ENCODE measurements at regions not wholly inside any gene's neighbourhood (a gene's known extent, or its start where the extent isn't known, plus 50 kb on each side); places are given as distances from the start of the nearest gene placed in this dataset.

- FAIRE-seq: no peak
- CTCF ChIA-PET (ENCODE audit: low intra/inter-chr PET ratio): no interaction called here
- POLR2A ChIA-PET: no interaction called here
Measured at GRCh38 chr13:89943139-89943538, 1404.3 kb upstream of the MIR17HG start.

GRCh38 chr13:89950225-89950624 is 1397.3 kb upstream of the MIR17HG start:
- Histone ChIP-seq H3K9ac (ENCODE audit: insufficient read depth in 1 of 2, low read depth in 2 of 2, low read length in 2 of 2) (no peak overlapping the region), H3K4me1 (replicated peaks in 1 of 2; ENCODE audit: control insufficient read depth in 2 of 2, insufficient read depth in 2 of 2, low read length in 2 of 2) (no peaks in the 10 kb centered on the region), H3K9me3 (replicated peaks; ENCODE audit: control insufficient read depth, insufficient read depth, low read depth, low read length) (no peaks in the 10 kb centered on the region; the same call in 1 of the 2 replicates), H2AFZ (ENCODE audit: low read depth, low read length) (no peak overlapping the region), H3K4me3 (no peak overlapping the region), H4K20me1 (replicated peaks; ENCODE audit: control insufficient read depth, insufficient read depth, low read length) (no peaks in the 10 kb centered on the region), H3K36me3 (ENCODE audit: control insufficient read depth, insufficient read depth, low read length) (no peaks in the 10 kb centered on the region), H3K79me2 (ENCODE audit: control insufficient read depth, insufficient read depth, low read length) (no peaks in the 10 kb centered on the region), H3K4me2 (ENCODE audit: insufficient read depth, low read length) (no peak overlapping the region), H3K27me3 (ENCODE audit: control insufficient read depth in 2 of 2, insufficient read depth in 2 of 2, low read length in 2 of 2) (no peaks in the 10 kb centered on the region), H3K9me1 (ENCODE audit: control insufficient read depth, insufficient read depth, low read length) (no peaks in the 10 kb centered on the region), H3K27ac (ENCODE audit: extremely low read depth, low read depth, low read length) (no peak overlapping the region)
- ChIA-PET POLR2A (interaction anchor here (1.0 kb wide), 1 partner anchor 10 kb away, joined by 3 read pairs; no protein-coding TSS in a partner anchor), CTCF (ENCODE audit: low intra/inter-chr PET ratio) (interaction anchor here (0.6 kb wide), 1 partner anchor 1239 kb away, joined by 3 read pairs; no protein-coding TSS in a partner anchor)
- intact Hi-C loops (cut with micrococcal nuclease) (no loop called here), in situ Hi-C loops (cut with MboI) (no loop called here)
- BruUV-seq (replicated peaks): no TSS peak
- ATAC-seq (no peak), FAIRE-seq (no peak), DNase-seq (ENCODE audit: extremely low read depth in 1 of 4, low spot score in 3 of 4) (no peak)
- TF ChIP-seq ZNF24 (IDR thresholded peaks at IDR 0.05) (no peak), SIX5 (IDR thresholded peaks at IDR 0.05; ENCODE audit: borderline replicate concordance in 1 of 2, insufficient read depth in 1 of 2, low read depth in 1 of 2, low read length in 2 of 2) (no peak), CREB3 (tag; conservative IDR thresholded peaks at IDR 0.05; ENCODE audit: low read depth) (no peak), ZKSCAN1 (IDR thresholded peaks at IDR 0.05; ENCODE audit: low read depth, low read length) (no peak), JUND (IDR thresholded peaks at IDR 0.05; ENCODE audit: borderline replicate concordance, low read depth, low read length) (no peak), JUND (tag; IDR thresholded peaks at IDR 0.05; ENCODE audit: borderline replicate concordance, low read depth, low read length) (no peak), ZNF311 (CRISPR knock-in tag; IDR thresholded peaks at IDR 0.05) (no peak), FUS (optimal IDR thresholded peaks at IDR 0.05; ENCODE audit: low read depth, low read length) (no peak), NFE2L1 (tag; IDR thresholded peaks at IDR 0.05; ENCODE audit: borderline replicate concordance, low read depth) (0 out of 2 replicates have a peak, but pooled peaks have one; percentile 7), L3MBTL2 (IDR thresholded peaks at IDR 0.05) (no peak)
- TF ChIP-seq, protein P1, sequence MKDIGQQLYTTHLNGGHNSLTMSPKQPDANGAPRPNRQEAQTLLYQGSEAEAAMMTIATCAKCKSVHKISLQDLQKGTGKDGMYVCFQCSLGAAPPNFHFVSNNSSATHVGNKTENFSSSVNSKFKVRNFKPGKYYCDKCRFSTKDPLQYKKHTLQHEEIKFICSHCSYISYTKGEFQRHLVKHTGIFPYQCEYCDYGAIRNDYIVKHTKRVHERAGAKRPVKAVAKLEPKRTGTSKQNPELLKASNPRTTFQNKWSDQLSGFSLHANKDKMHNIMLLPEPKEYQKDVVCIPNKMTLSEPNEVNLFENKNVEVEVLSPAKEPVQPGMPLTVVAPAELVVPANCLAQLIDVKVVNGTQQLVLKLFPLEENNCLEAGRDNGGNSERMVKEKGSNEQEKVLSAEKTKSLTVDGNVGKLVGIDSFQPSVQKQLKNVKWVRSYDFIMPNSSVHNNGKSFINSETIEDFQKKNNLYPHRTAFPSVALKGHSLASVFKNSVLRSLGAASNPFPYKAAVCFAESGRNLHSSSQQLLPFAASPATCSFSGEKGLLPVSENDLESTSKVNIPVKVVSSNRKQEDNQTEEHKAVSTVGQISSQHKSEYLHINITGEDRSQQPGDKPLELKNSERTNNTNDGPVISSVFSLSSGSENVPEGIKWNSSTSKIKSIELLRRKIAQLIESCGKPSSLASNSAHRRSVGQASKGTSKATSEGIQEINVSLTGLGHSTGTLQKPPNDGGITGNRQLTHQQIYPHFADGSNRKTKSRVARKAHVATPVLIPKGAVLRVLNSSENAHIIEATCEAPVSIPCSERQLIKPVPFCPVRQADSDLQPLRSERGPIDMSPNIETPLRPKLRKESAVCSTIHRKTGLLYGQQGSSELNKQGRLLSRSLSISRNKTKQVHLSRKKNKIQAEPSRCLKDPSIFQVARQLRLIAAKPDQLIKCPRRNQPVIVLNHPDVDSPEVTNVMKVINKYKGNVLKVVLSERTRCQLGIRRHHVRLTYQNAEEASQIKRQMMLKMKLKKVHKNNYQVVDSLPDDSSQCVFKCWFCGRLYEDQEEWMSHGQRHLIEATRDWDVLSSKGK (CRISPR knock-in tag; IDR thresholded peaks at IDR 0.05): 0 out of 2 replicates have a peak, but pooled peaks have one; percentile 15

More at GRCh38 chr13:89943139-89943538, 1404.3 kb upstream of the MIR17HG start:
- Histone ChIP-seq H3K79me2 (ENCODE audit: control insufficient read depth, insufficient read depth, low read length) (no peaks in the 10 kb centered on the region), H2AFZ (ENCODE audit: low read depth, low read length) (no peak overlapping the region), H3K9ac (ENCODE audit: insufficient read depth in 1 of 2, low read depth in 2 of 2, low read length in 2 of 2) (no peak overlapping the region), H3K9me1 (ENCODE audit: control insufficient read depth, insufficient read depth, low read length) (no peaks in the 10 kb centered on the region), H3K36me3 (ENCODE audit: control insufficient read depth, insufficient read depth, low read length) (no peaks in the 10 kb centered on the region), H3K4me3 (no peak overlapping the region), H4K20me1 (replicated peaks; ENCODE audit: control insufficient read depth, insufficient read depth, low read length) (no peaks in the 10 kb centered on the region), H3K4me1 (replicated peaks in 1 of 2; ENCODE audit: control insufficient read depth in 2 of 2, insufficient read depth in 2 of 2, low read length in 2 of 2) (no peaks in the 10 kb centered on the region), H3K27ac (ENCODE audit: extremely low read depth, low read depth, low read length) (no peak overlapping the region), H3K4me2 (ENCODE audit: insufficient read depth, low read length) (no peak overlapping the region), H3K9me3 (replicated peaks; ENCODE audit: control insufficient read depth, insufficient read depth, low read depth, low read length) (no peaks in the 10 kb centered on the region), H3K27me3 (ENCODE audit: control insufficient read depth in 2 of 2, insufficient read depth in 2 of 2, low read length in 2 of 2) (no peaks in the 10 kb centered on the region)
- peak; percentile 51; the same call in 1 of the 2 replicates for TF ChIP-seq HEY1 (CRISPR knock-in tag; IDR thresholded peaks at IDR 0.05; ENCODE audit: borderline replicate concordance)
- TF ChIP-seq KDM4B (IDR thresholded peaks at IDR 0.05; ENCODE audit: borderline replicate concordance in 2 of 2, low read depth in 1 of 2): peak in 1 of 2 experiments; percentile 90; a peak in 1 of 4 replicates
- TF ChIP-seq SMARCA4 (IDR thresholded peaks at IDR 0.05): no peak
- TF ChIP-seq MYBL2 (IDR thresholded peaks at IDR 0.05; ENCODE audit: low read depth): peak; percentile 59; the same call in 1 of the 2 replicates
- TF ChIP-seq MYBL2 (CRISPR knock-in tag; IDR thresholded peaks at IDR 0.05; ENCODE audit: borderline replicate concordance): no peak
- ATAC-seq (no peak), DNase-seq (ENCODE audit: extremely low read depth in 1 of 4, low spot score in 3 of 4) (no peak)
- BruUV-seq (replicated peaks): no TSS peak
- in situ Hi-C loops (cut with MboI) (no loop called here), intact Hi-C loops (cut with micrococcal nuclease) (no loop called here)

Measured in K562 (cell line).